HG02623 (cell line): ENCODE measurements at regions not wholly inside any gene's neighbourhood (a gene's known extent, or its start where the extent isn't known, plus 50 kb on each side); places are given as distances from the start of the nearest gene placed in this dataset.

Source experiments
- ATAC-seq: cut with Tn5 transposase; IDR thresholded peaks from one replicate; pipeline ENCODE4 v1.9.1; 2021; ENCODE audit warnings: moderate library complexity; ENCODE audit not compliant: unreplicated experiment

- ATAC-seq, result no peak
Observed at GRCh38 chr2:42908518-42909200, 116.3 kb upstream of the HAAO start.

GRCh38 chr2:42907835-42908234 is 115.5 kb upstream of the HAAO start:
- no peak for ATAC-seq

GRCh38 chr2:42906557-42907411 is 114.4 kb upstream of the HAAO start:
- no peak for ATAC-seq

GRCh38 chr2:42906111-42906556 is 113.8 kb upstream of the HAAO start:
- ATAC-seq, result no peak

DNA sequence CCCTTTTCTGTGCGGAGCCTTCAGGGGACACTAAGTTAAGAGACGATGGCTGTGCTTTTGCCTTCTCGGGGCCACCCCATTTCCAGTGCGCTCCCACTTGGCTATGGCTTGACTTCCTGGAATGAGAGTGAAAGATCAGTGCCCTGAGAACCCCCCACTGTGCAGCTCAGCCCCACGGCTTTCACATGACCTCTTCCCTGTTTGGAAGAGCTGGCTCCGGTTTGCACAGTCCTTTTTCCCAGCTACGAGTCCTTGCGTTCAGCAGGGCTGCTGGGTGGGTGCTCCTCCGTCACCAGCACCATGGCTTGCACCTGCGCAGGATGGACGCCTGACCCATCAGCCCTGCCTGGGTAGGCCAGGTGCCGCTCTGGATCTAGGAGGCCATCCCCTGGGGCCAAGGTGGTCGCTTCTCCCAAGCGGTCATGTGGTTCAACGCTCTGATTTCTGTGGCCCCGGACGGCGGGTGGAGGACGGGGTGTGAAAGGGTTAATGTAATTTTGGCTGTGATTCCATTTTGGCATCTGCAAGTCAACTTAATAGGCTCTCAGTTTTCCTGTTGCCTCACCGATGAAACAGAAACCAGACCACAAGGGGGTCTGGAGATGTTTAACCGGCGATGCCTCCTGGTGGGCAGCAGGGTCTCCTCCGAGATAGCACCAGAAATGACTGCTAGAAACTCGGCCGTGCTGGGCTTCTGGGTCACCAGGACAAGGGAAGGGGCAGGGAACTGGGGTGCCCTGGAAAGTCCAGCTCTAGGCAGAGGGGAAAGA is 113.1 kb upstream of the HAAO start:
- no peak for ATAC-seq

- no peak for ATAC-seq
Observed at GRCh38 chr2:42904576-42904876, 112.1 kb upstream of the HAAO start.

- ATAC-seq, result no peak
Observed at GRCh38 chr2:42903821-42904575, 111.6 kb upstream of the HAAO start.

GRCh38 chr2:42902939-42903709 is 110.7 kb upstream of the HAAO start:
- ATAC-seq, result no peak

GRCh38 chr2:42901076-42901640 is 108.8 kb upstream of the HAAO start:
- no peak for ATAC-seq

DNA sequence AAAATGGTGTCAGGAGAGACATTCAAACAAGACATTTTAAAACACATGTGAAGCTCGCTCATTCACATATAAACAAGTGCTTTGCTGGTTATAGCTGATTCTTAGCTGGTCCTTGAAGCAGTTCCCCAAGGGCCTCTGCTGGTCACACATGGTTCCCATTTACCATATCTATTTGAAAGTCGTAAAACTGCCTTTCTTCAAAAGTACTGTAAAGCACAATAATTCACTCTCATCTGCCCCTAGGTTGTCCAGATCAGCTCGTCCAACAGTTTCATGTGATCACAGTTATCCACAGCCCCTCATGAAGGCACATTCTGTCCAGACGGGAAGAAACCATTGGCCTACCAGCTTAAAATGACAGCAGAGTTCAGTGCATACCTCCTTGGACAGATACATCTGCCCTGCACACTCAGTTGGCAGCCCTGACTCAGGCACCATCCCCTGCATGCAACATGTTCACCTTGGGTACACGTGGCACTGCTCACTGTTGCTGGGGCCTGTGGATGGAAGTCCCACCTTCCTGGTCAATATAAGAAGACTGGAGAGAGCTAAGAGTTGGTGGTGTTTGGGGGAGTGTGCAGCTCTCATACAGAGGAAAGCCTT is 108.0 kb upstream of the HAAO start:
- no peak for ATAC-seq

DNA sequence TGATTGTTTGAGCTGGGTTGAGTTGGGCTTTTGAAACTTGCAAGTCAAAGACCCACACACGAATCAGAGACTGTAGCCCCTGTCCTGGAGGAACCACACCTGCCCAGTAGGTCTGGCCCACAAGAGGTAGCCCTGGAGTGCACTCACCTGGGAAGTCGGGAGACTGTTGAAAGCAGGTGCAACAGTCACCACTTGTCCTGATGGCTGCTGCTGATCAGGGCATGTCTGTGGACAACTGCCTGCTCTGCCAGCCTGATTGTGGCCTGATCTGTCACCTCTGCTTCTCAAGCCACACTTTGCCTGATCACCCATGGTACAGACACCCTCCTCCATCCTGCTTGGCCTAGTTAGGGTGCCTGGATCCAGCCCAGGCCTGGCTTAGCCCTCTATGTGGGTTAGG is 105.0 kb upstream of the HAAO start:
- ATAC-seq, result no peak

- ATAC-seq, result no peak
Observed at GRCh38 chr2:42895791-42896135, 103.4 kb upstream of the HAAO start.

DNA sequence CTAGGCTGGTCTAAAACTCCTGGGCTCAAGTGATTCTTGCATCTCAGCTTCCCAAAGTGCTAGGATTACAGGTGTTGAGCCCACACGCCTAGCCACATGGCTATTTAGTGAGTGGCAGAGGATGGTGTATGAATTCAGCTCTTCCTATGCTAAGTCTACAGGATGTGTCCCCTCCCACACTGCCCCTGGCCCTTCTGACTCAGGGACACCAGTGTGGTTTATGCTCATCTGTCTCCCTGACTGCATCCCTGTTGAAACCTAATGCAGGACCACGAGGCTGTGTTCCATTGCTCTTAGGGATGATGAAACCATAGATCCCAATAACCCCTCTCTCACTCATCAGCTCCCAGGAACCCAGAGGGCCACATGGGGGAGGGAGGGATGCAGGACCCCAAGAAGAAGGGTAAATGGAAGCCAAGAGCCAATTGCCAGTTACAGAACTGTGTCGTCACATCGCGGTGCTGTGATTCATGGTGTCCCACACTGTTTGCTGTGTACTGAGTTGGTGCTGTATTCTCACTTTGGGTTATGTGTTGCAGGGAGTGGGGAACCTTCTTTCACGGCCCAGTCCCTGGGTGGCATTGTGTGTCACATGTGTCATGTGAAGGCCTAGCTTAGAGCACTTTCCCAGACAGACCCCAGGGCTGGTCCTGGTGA is 102.9 kb upstream of the HAAO start:
- no peak for ATAC-seq

GRCh38 chr2:42893047-42893758 is 100.8 kb upstream of the HAAO start:
- ATAC-seq, result no peak

DNA sequence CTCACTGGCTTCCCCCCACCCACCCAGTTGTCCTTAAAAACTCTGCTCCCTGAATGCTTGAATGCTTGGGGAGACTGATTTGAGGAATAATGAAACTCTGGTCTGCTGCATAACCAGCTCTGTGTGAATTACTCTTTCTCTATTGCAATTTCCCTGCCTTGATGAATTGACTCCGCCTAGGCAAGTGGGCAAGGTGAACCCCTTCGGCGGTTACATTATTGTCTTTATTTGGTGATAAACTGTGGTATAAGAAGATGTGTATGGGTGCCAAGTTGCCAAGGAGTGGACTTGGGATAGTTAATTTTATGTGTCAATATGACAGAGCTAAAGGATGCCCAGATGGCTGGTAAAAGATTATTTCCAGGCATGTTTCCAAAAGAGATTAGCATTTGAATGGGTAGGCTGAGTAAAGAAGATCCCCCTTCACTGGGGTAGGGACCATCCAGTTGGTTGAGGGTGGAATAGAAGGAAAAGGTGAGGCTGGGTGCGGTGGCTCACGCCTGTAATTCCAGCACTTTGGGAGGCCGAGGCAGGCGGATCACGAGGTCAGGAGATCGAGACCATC is 98.5 kb upstream of the HAAO start:
- ATAC-seq, result no peak

DNA sequence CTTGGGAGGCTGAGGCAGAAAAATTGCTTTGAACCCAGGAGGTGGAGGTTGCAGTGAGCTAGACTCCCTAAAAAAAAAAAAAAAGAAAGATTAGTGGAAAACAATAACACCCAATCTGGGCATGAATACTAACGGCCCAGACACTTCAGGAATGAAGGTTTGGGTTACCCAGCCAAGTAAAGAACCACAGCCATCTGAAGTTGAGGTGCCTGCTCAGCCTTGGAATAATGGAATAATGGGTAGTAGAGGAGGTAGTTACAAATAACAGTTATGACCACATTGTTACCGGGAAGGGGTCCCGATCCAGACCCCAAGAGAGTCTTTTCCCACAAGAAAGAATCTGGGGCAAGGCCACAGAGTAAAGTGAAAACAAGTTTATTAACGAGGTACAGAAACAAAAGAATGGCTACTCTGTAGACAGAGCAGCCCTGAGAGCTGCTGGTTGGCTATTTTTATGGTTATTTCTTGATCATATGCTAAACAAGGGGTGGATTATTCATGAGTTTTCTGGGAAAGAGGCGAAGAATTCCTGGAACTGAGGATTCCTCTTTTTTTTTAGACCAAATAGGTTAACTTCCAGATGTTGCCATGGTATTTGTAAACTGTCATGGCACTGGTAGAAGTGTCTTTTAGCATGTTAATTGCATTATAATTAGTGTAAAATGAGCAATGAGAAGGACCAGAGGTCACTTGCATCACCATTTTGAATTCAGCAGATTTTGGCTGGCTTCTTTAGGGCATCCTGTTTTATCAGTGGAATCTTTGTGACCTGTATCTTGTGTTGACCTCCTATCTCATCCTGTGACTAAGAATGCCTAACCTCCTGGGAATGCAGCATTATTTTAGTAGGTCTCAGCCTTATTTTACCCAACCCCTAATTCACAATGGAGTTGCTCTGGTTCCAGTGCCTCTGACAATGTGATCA is 96.2 kb upstream of the HAAO start:
- ATAC-seq, result no peak

- ATAC-seq, result no peak
Observed at GRCh38 chr2:42886921-42887320, 94.5 kb upstream of the HAAO start.
